ENCODE measurements at regions not wholly inside any gene's neighbourhood (a gene's known extent, or its start where the extent isn't known, plus 50 kb on each side); places are given as distances from the start of the nearest gene placed in this dataset.

- Histone ChIP-seq H2AK5ac (ENCODE audit: insufficient read length, low read length) (no peak overlapping the region), H3K23me2 (ENCODE audit: insufficient read length, low read depth, low read length, poor library complexity, severe bottlenecking) (no peaks in the 10 kb centered on the region), H3K27me3 (ENCODE audit: insufficient read depth, low read length) (no peaks in the 10 kb centered on the region), H2BK120ac (ENCODE audit: low read depth, low read length, poor library complexity, severe bottlenecking) (no peak overlapping the region), H3K4me2 (ENCODE audit: insufficient read depth, insufficient read length, low read length) (no peak overlapping the region), H3K4ac (ENCODE audit: low read depth, low read length) (no peak overlapping the region), H3K14ac (ENCODE audit: insufficient read depth, low read length) (no peak overlapping the region), H3K9me3 (ENCODE audit: control insufficient read depth, low read depth, low read length) (no peaks in the 10 kb centered on the region), H3T11ph (ENCODE audit: low read length) (no peak overlapping the region), H3K79me2 (ENCODE audit: insufficient read depth, low read length) (no peaks in the 10 kb centered on the region), H3K23ac (ENCODE audit: insufficient read length, low read depth, low read length) (no peak overlapping the region), H2BK12ac (ENCODE audit: insufficient read length, low read depth, low read length) (no peak overlapping the region), H2BK5ac (ENCODE audit: insufficient read length, low read length) (no peak overlapping the region), H3K27ac (ENCODE audit: insufficient read length, low read depth, low read length) (no peak overlapping the region), H4K20me1 (ENCODE audit: control insufficient read depth, insufficient read depth, insufficient read length) (no peaks in the 10 kb centered on the region), H4K8ac (replicated peaks; ENCODE audit: insufficient read length, low read depth, low read length) (no peak overlapping the region), H2AFZ (ENCODE audit: low read length) (no peak overlapping the region), H3K56ac (ENCODE audit: insufficient read length, low read depth, low read length) (no peak overlapping the region), H3K9ac (ENCODE audit: extremely low read depth, insufficient read length, low read length) (no peak overlapping the region), H3K18ac (ENCODE audit: insufficient read length, low read depth, low read length) (no peak overlapping the region), H2BK20ac (ENCODE audit: low read depth, low read length, poor library complexity, severe bottlenecking) (no peak overlapping the region), H2BK15ac (ENCODE audit: low read depth, low read length) (no peak overlapping the region), H3K4me1 (ENCODE audit: insufficient read depth, low read length) (0 out of 2 replicates have a peak, but pooled peaks cover 2% of the 10 kb centered on the region), H3K79me1 (ENCODE audit: insufficient read depth, low read depth, low read length, poor library complexity, severe bottlenecking) (no peaks in the 10 kb centered on the region), H4K5ac (ENCODE audit: insufficient read length, low read depth, low read length) (no peak overlapping the region), H4K91ac (ENCODE audit: insufficient read length, low read depth, low read length) (no peak overlapping the region)
- no peak for TF ChIP-seq CTCF (conservative IDR thresholded peaks at IDR 0.05)
- Mint-ChIP-seq H3K4me1 (peaks cover 15 to 17% of the 10 kb centered on the region in 2 experiments), H3K9me3 (no peaks in the 10 kb centered on the region; a peak in 1 of 5 replicates), H3K36me3 (ENCODE audit: insufficient read depth in 1 of 3, low read depth in 3 of 3) (no peaks in the 10 kb centered on the region; a peak in 1 of 7 replicates), H3K4me3 (no peak overlapping the region), H3K27ac (no peak overlapping the region), H3K27me3 (ENCODE audit: low read depth) (no peaks in the 10 kb centered on the region)
- no peak for DNase-seq
- no CpG with 5 or more reads among the region's 7 CpGs for WGBS (ENCODE audit: extremely low coverage, insufficient read length, low lambda C conversion rate)
Observed at GRCh38 chr12:108457734-108458361, 57.2 kb upstream of the FICD start.
